Stimulated activated CD4-positive, alpha-beta T cell treated with anti-CD3 and anti-CD28 coated beads, Interleukin-15, amount 100 ng/mL, for 48 hours (primary cell): ENCODE measurements at regions not wholly inside any gene's neighbourhood (a gene's known extent, or its start where the extent isn't known, plus 50 kb on each side); places are given as distances from the start of the nearest gene placed in this dataset.

ENCODE experiments used
- DNase-seq, 2 donors: peaks; one replicate each; pipeline ENCODE4 v3.0.0-alpha.2; 2020; ENCODE audit warnings: low read depth in 2 of 2

- no peak for DNase-seq
Measured at GRCh38 chr3:159763011-159763601, 225.5 kb upstream of the IL12A start.

GRCh38 chr3:159763602-159764489, 224.8 kb upstream of the IL12A start:
- no peak for DNase-seq

- DNase-seq = no peak
Measured at GRCh38 chr3:159764490-159765029, 224.1 kb upstream of the IL12A start.

- no peak for DNase-seq
Measured at GRCh38 chr3:159765030-159765859, 223.4 kb upstream of the IL12A start.

- no peak for DNase-seq
Measured at GRCh38 chr3:159765860-159766294, 222.8 kb upstream of the IL12A start.

- no peak for DNase-seq
Measured at GRCh38 chr3:159766563-159767185, 222.0 kb upstream of the IL12A start.

- DNase-seq = no peak
Measured at GRCh38 chr3:159770998-159771397, 217.6 kb upstream of the IL12A start.

GRCh38 chr3:159771865-159772611, 216.6 kb upstream of the IL12A start:
- DNase-seq = no peak

GRCh38 chr3:159773706-159774105, 214.9 kb upstream of the IL12A start:
- DNase-seq = no peak

- no peak for DNase-seq
Measured at GRCh38 chr3:159775372-159775961, 213.2 kb upstream of the IL12A start.

- DNase-seq = no peak
Measured at GRCh38 chr3:159776779-159777178, 211.9 kb upstream of the IL12A start.

GRCh38 chr3:159779883-159780282, 208.8 kb upstream of the IL12A start:
- no peak for DNase-seq

GRCh38 chr3:159781867-159782266, 206.8 kb upstream of the IL12A start:
- DNase-seq = no peak

- DNase-seq = no peak
Measured at GRCh38 chr3:159782724-159783421, 205.8 kb upstream of the IL12A start.

- no peak for DNase-seq
Measured at GRCh38 chr3:159783780-159784742, 204.6 kb upstream of the IL12A start.

GRCh38 chr3:159785273-159785708, 203.3 kb upstream of the IL12A start:
- no peak for DNase-seq

- DNase-seq = no peak
Measured at GRCh38 chr3:159786489-159787177, 202.0 kb upstream of the IL12A start.

GRCh38 chr3:159787178-159787574, 201.5 kb upstream of the IL12A start:
- no peak for DNase-seq
